Skeletal muscle tissue (tissue), 3 donors: ENCODE measurements at regions not wholly inside any gene's neighbourhood (a gene's known extent, or its start where the extent isn't known, plus 50 kb on each side); places are given as distances from the start of the nearest gene placed in this dataset.
A peak's percentile ranks its signal among the peaks of the same experiment; 100 is the strongest.
"Not testable (repeated sequence)": the region's sequence is repeated elsewhere in the genome, so short reads cannot be mapped to it uniquely, and the experiment has no call there.

Experiments used
- H3K27ac ChIP-seq: one replicate; pipeline ENCODE4 v1.7.0; 2013; ENCODE audit warnings: mild to moderate bottlenecking, low read depth, low read length, inconsistent platforms
- H3K27me3 ChIP-seq, 3 donors: one replicate each; pipeline ENCODE4 v1.7.0; 2013; ENCODE audit warnings: low read length in 3 of 3; ENCODE audit not compliant: control insufficient read depth in 3 of 3, insufficient read depth in 3 of 3
- H3K36me3 ChIP-seq, 3 donors: one replicate each; pipeline ENCODE4 v1.7.0; 2013; ENCODE audit warnings: low read length in 3 of 3; ENCODE audit not compliant: control insufficient read depth in 3 of 3, insufficient read depth in 3 of 3
- H3K4me1 ChIP-seq, 3 donors: one replicate each; pipeline ENCODE4 v1.7.0; 2013; ENCODE audit warnings: low read length in 3 of 3, mild to moderate bottlenecking in 3 of 3; ENCODE audit not compliant: control insufficient read depth in 3 of 3, insufficient read depth in 3 of 3
- H3K4me3 ChIP-seq, 3 donors: one replicate each; pipeline ENCODE4 v1.7.0; 2013; ENCODE audit warnings: low read length in 3 of 3
- H3K9ac ChIP-seq, 3 donors: one replicate each; pipeline ENCODE4 v1.7.0; 2013; ENCODE audit warnings: low read length in 3 of 3, mild to moderate bottlenecking in 3 of 3, moderate library complexity in 2 of 3, low read depth in 1 of 3
- H3K9me3 ChIP-seq, 3 donors: one replicate each; pipeline ENCODE4 v1.7.0; 2013; ENCODE audit warnings: low read length in 3 of 3; ENCODE audit not compliant: control insufficient read depth in 3 of 3
- donor health status: Osteomylitis.

GRCh38 chr11:15840966-15841365 is 515.4 kb downstream of the SOX6 start:
- Histone ChIP-seq H3K27me3 (no peaks in the 10 kb centered on the region), H3K9ac (no peak overlapping the region), H3K36me3 (no peaks in the 10 kb centered on the region), H3K27ac (no peak overlapping the region), H3K4me1 (peaks cover 4 to 6% (median 4%) of the 10 kb centered on the region in 3 donors), H3K4me3 (no peak overlapping the region), H3K9me3 (no peaks in the 10 kb centered on the region)

- Histone ChIP-seq H3K27ac (no peak overlapping the region), H3K4me1 (no peaks in the 10 kb centered on the region), H3K9ac (no peak overlapping the region), H3K4me3 (no peak overlapping the region), H3K27me3 (no peaks in the 10 kb centered on the region), H3K9me3 (no peaks in the 10 kb centered on the region), H3K36me3 (no peaks in the 10 kb centered on the region)
These were observed 514.2 kb downstream of the SOX6 start for GRCh38 chr11:15841931-15842740.

- no peak overlapping the region for H3K27ac ChIP-seq
These were observed 513.0 kb downstream of the SOX6 start for GRCh38 chr11:15843309-15843872.

GRCh38 chr11:15845261-15845660 is 511.1 kb downstream of the SOX6 start:
- Histone ChIP-seq H3K36me3 (no peaks in the 10 kb centered on the region), H3K4me3 (no peak overlapping the region), H3K27me3 (no peaks in the 10 kb centered on the region), H3K9me3 (no peaks in the 10 kb centered on the region), H3K27ac (no peak overlapping the region), H3K4me1 (no peaks in the 10 kb centered on the region), H3K9ac (no peak overlapping the region)

More at GRCh38 chr11:15843309-15843872, 513.0 kb downstream of the SOX6 start:
- Histone ChIP-seq H3K36me3 (no peaks in the 10 kb centered on the region), H3K4me3 (no peak overlapping the region), H3K9ac (no peak overlapping the region), H3K27me3 (no peaks in the 10 kb centered on the region), H3K4me1 (no peaks in the 10 kb centered on the region), H3K9me3 (no peaks in the 10 kb centered on the region)

- Histone ChIP-seq H3K36me3 (no peaks in the 10 kb centered on the region), H3K27me3 (no peaks in the 10 kb centered on the region), H3K9me3 (no peaks in the 10 kb centered on the region), H3K9ac (no peak overlapping the region), H3K4me3 (no peak overlapping the region), H3K27ac (no peak overlapping the region), H3K4me1 (peaks cover 0 to 7% (median 4%) of the 10 kb centered on the region in 3 donors)
These were observed 507.6 kb downstream of the SOX6 start for GRCh38 chr11:15848631-15849168.

- Histone ChIP-seq H3K9me3 (no peaks in the 10 kb centered on the region), H3K27me3 (no peaks in the 10 kb centered on the region), H3K4me1 (peaks cover 0 to 7% (median 4%) of the 10 kb centered on the region in 3 donors), H3K27ac (no peak overlapping the region), H3K9ac (no peak overlapping the region), H3K4me3 (no peak overlapping the region), H3K36me3 (no peaks in the 10 kb centered on the region)
These were observed 507.1 kb downstream of the SOX6 start for GRCh38 chr11:15849257-15849656.

- not testable (repeated sequence) for H3K4me1 ChIP-seq, H3K27ac ChIP-seq, H3K27me3 ChIP-seq, H3K4me3 ChIP-seq, H3K9ac ChIP-seq, H3K36me3 ChIP-seq, H3K9me3 ChIP-seq
These were observed 506.0 kb downstream of the SOX6 start for GRCh38 chr11:15850335-15850734.

GRCh38 chr11:15851051-15851498 is 505.3 kb downstream of the SOX6 start:
- Histone ChIP-seq H3K9me3 (no peaks in the 10 kb centered on the region), H3K4me3 (no peak overlapping the region), H3K9ac (no peak overlapping the region), H3K27ac (peak overlapping the region; percentile 5), H3K4me1 (peaks cover 0 to 7% (median 4%) of the 10 kb centered on the region in 3 donors), H3K36me3 (no peaks in the 10 kb centered on the region), H3K27me3 (no peaks in the 10 kb centered on the region)

- peaks cover 0 to 7% (median 4%) of the 10 kb centered on the region in 3 donors for H3K4me1 ChIP-seq
- no peaks in the 10 kb centered on the region for H3K9me3 ChIP-seq
- H3K9ac ChIP-seq: no peak overlapping the region
- no peaks in the 10 kb centered on the region for H3K36me3 ChIP-seq
- no peak overlapping the region for H3K4me3 ChIP-seq
- H3K27ac ChIP-seq: no peak overlapping the region
- no peaks in the 10 kb centered on the region for H3K27me3 ChIP-seq
These were observed 504.2 kb downstream of the SOX6 start for GRCh38 chr11:15852179-15852578.

GRCh38 chr11:15854245-15854644 is 502.1 kb downstream of the SOX6 start:
- peaks cover 0 to 7% (median 4%) of the 10 kb centered on the region in 3 donors for H3K4me1 ChIP-seq
- no peak overlapping the region for H3K4me3 ChIP-seq
- H3K9ac ChIP-seq: no peak overlapping the region
- no peaks in the 10 kb centered on the region for H3K36me3 ChIP-seq
- no peaks in the 10 kb centered on the region for H3K27me3 ChIP-seq
- no peak overlapping the region for H3K27ac ChIP-seq
- H3K9me3 ChIP-seq: no peaks in the 10 kb centered on the region
